Progenitor cell of endocrine pancreas (in vitro differentiated cells): ENCODE measurements at regions not wholly inside any gene's neighbourhood (a gene's known extent, or its start where the extent isn't known, plus 50 kb on each side); places are given as distances from the start of the nearest gene placed in this dataset.

ENCODE experiments used
- DNase-seq: peaks from one replicate; pipeline ENCODE4 v3.0.0; 2021; ENCODE audit warnings: low spot score; ENCODE audit not compliant: unreplicated experiment
- H3K27ac Mint-ChIP-seq: 2 replicates; pipeline ENCODE4 v1.8.0; 2021; ENCODE audit warnings: mild to moderate bottlenecking, moderate library complexity, mixed read lengths
- H3K27me3 Mint-ChIP-seq: 2 replicates; pipeline ENCODE4 v1.8.0; 2021; ENCODE audit warnings: mixed read lengths
- H3K36me3 Mint-ChIP-seq: 2 replicates; pipeline ENCODE4 v1.8.0; 2022; ENCODE audit warnings: mixed read lengths; ENCODE audit not compliant: insufficient read depth
- H3K4me1 Mint-ChIP-seq: 2 replicates; pipeline ENCODE4 v1.8.0; 2021; ENCODE audit warnings: low read depth, mixed read lengths
- H3K4me3 Mint-ChIP-seq: 2 replicates; pipeline ENCODE4 v1.8.0; 2021; ENCODE audit warnings: low read depth, mild to moderate bottlenecking, moderate library complexity, mixed read lengths
- H3K9me3 Mint-ChIP-seq: 2 replicates; pipeline ENCODE4 v1.8.0; 2021; ENCODE audit warnings: low read depth, mixed read lengths
- CTCF ChIP-seq: fragments of 200-600 bp; sonication (generic); IDR thresholded peaks from one replicate; pipeline ENCODE4 v1.5.0; 2021; ENCODE audit warnings: antibody characterized with exemption, mild to moderate bottlenecking; ENCODE audit not compliant: unreplicated experiment

DNA sequence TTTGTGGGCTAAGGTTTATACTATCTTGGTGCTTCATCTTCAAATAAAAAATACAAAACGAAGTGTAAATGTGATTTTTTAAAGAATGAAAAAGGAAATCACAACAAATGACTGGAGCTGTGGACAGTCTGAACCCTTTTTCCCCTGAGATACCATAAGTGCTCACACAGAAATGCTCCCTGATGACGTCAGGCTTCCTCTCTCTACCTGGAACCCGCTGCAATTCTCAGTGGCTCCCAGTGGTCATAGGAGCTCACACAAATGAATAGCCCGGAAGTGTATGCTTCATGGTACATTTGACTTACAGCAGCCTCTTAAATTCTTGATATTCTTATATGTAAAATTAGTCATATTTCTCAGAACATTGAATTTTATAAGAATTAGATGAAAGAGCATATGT lies 249.7 kb upstream of the GYPC start:
- DNase-seq, result no peak
- Mint-ChIP-seq H3K4me3 (no peak overlapping the region), H3K27ac (no peak overlapping the region), H3K36me3 (no peaks in the 10 kb centered on the region), H3K27me3 (peaks cover 12% of the 10 kb centered on the region), H3K4me1 (peaks cover 16% of the 10 kb centered on the region), H3K9me3 (no peaks in the 10 kb centered on the region)
- no peak for TF ChIP-seq CTCF

DNA sequence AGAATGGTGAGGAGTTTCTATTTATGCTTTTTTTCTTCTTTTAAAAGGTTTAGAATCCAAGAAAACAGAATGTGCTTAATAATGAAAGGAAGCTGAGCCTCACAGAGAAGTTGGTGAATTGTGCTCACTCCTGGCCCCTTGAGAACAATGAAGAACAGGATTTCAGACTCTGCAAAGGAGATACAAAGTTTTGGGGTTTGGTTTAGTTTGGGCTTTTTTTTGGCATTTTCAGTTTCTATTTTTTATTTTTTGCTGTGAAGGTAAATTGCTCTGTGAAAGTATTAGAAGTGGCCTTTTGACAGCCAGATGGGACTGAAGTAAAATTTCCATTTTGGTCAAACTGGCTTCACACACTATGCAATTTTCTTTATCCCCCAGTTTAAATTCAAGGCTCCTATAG lies 247.3 kb upstream of the GYPC start:
- Mint-ChIP-seq H3K27ac (no peak overlapping the region), H3K4me3 (no peak overlapping the region), H3K4me1 (peaks cover under 1% of the 10 kb centered on the region), H3K27me3 (peaks cover 12% of the 10 kb centered on the region), H3K36me3 (no peaks in the 10 kb centered on the region), H3K9me3 (no peaks in the 10 kb centered on the region)
- DNase-seq, result no peak
- TF ChIP-seq CTCF, result no peak

DNA sequence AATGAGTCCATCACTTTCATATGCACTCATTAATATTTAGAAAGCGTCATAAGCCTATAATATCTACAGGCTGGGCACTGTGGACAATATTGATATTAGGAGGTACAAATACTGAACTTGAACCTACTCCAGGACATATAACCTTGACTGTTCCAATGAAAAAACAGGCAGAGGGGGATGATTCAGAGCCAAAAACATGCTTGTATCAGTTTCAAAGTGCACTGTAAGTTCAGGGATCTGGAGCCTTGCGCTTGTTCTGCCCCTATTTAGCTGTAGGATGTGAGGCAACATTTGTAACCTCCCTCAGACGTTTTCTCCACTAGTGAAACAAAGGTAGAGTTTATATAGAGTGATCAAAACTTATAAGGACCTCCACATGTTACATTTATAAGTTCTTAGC lies 246.1 kb upstream of the GYPC start:
- no peaks in the 10 kb centered on the region for H3K9me3 Mint-ChIP-seq
- no peaks in the 10 kb centered on the region for H3K36me3 Mint-ChIP-seq
- H3K27ac Mint-ChIP-seq, result no peak overlapping the region
- H3K27me3 Mint-ChIP-seq, result peaks cover 12% of the 10 kb centered on the region
- no peak for DNase-seq
- H3K4me3 Mint-ChIP-seq, result no peak overlapping the region
- H3K4me1 Mint-ChIP-seq, result no peaks in the 10 kb centered on the region
- no peak for TF ChIP-seq CTCF

- Mint-ChIP-seq H3K27ac (no peak overlapping the region), H3K27me3 (peaks cover 14% of the 10 kb centered on the region), H3K4me3 (no peak overlapping the region), H3K4me1 (no peaks in the 10 kb centered on the region), H3K9me3 (peaks cover 3% of the 10 kb centered on the region), H3K36me3 (no peaks in the 10 kb centered on the region)
- no peak for TF ChIP-seq CTCF
- DNase-seq, result no peak
Observed at GRCh38 chr2:126413079-126413478, 242.9 kb upstream of the GYPC start.

DNA sequence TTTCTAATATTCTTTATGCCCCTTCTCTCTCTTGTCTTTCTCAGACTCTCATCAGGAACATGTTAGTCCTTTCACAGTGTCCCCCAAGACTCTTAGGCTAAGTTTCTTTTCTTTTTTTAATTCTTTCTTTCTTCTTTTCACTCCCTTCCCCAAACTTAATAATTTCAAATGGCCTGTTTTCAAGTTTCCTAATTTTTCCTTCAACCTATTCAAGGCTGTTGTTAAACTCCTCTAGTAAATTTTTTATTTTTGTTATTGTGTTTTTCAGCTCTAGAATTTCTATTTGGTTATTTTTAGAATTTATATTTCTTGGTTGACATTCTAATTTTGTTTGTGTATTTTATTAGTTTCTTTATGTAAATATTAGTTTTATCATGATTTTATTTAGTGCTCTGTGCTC lies 236.6 kb upstream of the GYPC start:
- Mint-ChIP-seq H3K4me3 (no peak overlapping the region), H3K9me3 (peaks cover 24% of the 10 kb centered on the region), H3K4me1 (no peaks in the 10 kb centered on the region), H3K27me3 (peaks cover 3% of the 10 kb centered on the region), H3K36me3 (peaks cover 1% of the 10 kb centered on the region), H3K27ac (no peak overlapping the region)
- DNase-seq, result no peak
- TF ChIP-seq CTCF, result no peak
